MM.1S (cell line): ENCODE measurements at regions not wholly inside any gene's neighbourhood (a gene's known extent, or its start where the extent isn't known, plus 50 kb on each side); places are given as distances from the start of the nearest gene placed in this dataset.

Source experiments
- DNase-seq: peaks from one replicate; pipeline ENCODE4 v3.0.0-alpha.2; 2015
- H2AFZ ChIP-seq: fragments of 300-600 bp; sonication (generic); 2 replicates; pipeline ENCODE4 v1.6.0; 2016; ENCODE audit warnings: antibody characterized with exemption, low read length
- H3F3A ChIP-seq: fragments of 300-600 bp; sonication (generic); 2 replicates; pipeline ENCODE4 v1.6.1; 2016; ENCODE audit warnings: mild to moderate bottlenecking, antibody characterized with exemption, low read length, moderate library complexity, mixed read lengths; ENCODE audit not compliant: insufficient read depth
- H3K27ac ChIP-seq: fragments of 300-600 bp; sonication (generic); 2 replicates; pipeline ENCODE4 v1.5.1; 2016; ENCODE audit warnings: mild to moderate bottlenecking, low read length
- H3K27me3 ChIP-seq: fragments of 300-600 bp; sonication (generic); replicated peaks from 2 replicates; pipeline ENCODE4 v1.6.0; 2016; ENCODE audit warnings: low read length; ENCODE audit not compliant: insufficient read depth
- H3K36me3 ChIP-seq: fragments of 300-600 bp; sonication (generic); replicated peaks from 2 replicates; pipeline ENCODE4 v1.6.1; 2016; ENCODE audit warnings: mild to moderate bottlenecking, low read length, mixed read lengths; ENCODE audit not compliant: insufficient read depth
- H3K4me1 ChIP-seq: fragments of 300-600 bp; sonication (generic); 2 replicates; pipeline ENCODE4 v1.6.1; 2016; ENCODE audit warnings: low read length, mixed read lengths
- H3K4me2 ChIP-seq: fragments of 300-600 bp; sonication (generic); 2 replicates; pipeline ENCODE4 v1.6.0; 2016; ENCODE audit warnings: low read depth, low read length
- H3K4me3 ChIP-seq: fragments of 300-600 bp; sonication (generic); 2 replicates; pipeline ENCODE4 v1.5.1; 2016; ENCODE audit warnings: low read length, mixed read lengths
- H3K79me2 ChIP-seq: fragments of 300-600 bp; sonication (generic); 2 replicates; pipeline ENCODE4 v1.6.1; 2016; ENCODE audit warnings: mixed run types, low read length, mixed read lengths
- H3K9ac ChIP-seq: fragments of 300-600 bp; sonication (generic); 2 replicates; pipeline ENCODE4 v1.6.1; 2016; ENCODE audit warnings: low read length, mixed read lengths
- H3K9me2 ChIP-seq: fragments of 300-600 bp; sonication (generic); replicated peaks from 2 replicates; pipeline ENCODE4 v1.6.1; 2016; ENCODE audit warnings: mild to moderate bottlenecking, low read length, mixed read lengths; ENCODE audit not compliant: insufficient read depth
- H3K9me3 ChIP-seq: fragments of 300-600 bp; sonication (generic); replicated peaks from 2 replicates; pipeline ENCODE4 v1.6.1; 2016; ENCODE audit warnings: mild to moderate bottlenecking, low read length, mixed read lengths; ENCODE audit not compliant: insufficient read depth
- H4K20me1 ChIP-seq: fragments of 300-600 bp; sonication (generic); 2 replicates; pipeline ENCODE4 v1.6.1; 2016; ENCODE audit warnings: mild to moderate bottlenecking, low read length, moderate library complexity, mixed read lengths; ENCODE audit not compliant: insufficient read depth
- CTCF ChIP-seq: fragments of 300-600 bp; sonication (generic); IDR thresholded peaks from 2 replicates; pipeline ENCODE4 v1.5.1; 2016; ENCODE audit warnings: antibody characterized with exemption, low read length, mixed read lengths
- EZH2 ChIP-seq: fragments of 300-600 bp; sonication (generic); optimal IDR thresholded peaks from 2 replicates; pipeline ENCODE3; 2017; ENCODE audit warnings: low read depth, mild to moderate bottlenecking, antibody characterized with exemption, low read length, mixed read lengths
- EZH2phosphoT487 ChIP-seq: fragments of 300-600 bp; sonication (generic); IDR thresholded peaks from 2 replicates; pipeline ENCODE4 v1.6.1; 2018; ENCODE audit warnings: antibody characterized with exemption, low read length

- H2AFZ ChIP-seq = no peak overlapping the region
- no peak overlapping the region for H3K27ac ChIP-seq
Measured at GRCh38 chr5:68436686-68437520, 221.3 kb downstream of the PIK3R1 start.

DNA sequence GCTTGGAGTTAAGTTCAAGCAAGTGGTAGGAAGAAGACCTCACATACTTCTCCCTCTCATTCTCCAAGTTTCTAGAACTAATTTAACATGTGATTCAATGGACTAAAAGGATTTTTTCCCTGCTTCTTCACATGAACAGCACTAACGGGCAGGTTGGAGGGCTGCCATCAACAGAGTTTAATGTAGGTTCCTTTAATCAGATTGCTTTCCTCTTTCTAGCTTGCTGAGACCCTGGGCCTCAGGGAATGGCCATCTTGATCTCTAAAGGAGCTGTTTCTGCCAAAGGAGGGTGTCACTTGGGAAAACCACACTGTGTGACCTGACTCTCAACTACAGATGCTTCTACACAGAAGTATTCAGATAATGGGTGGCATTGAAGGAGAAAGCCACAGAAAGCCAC, 223.3 kb downstream of the PIK3R1 start:
- H3K27ac ChIP-seq = no peak overlapping the region
- TF ChIP-seq CTCF (no peak), EZH2 (no peak), EZH2phosphoT487 (no peak)
- H3K4me3 ChIP-seq = no peak overlapping the region
- H3K4me1 ChIP-seq = peaks cover 12% of the 10 kb centered on the region
- no peak overlapping the region for H3K4me2 ChIP-seq
- no peak for DNase-seq
- no peak overlapping the region for H3K9ac ChIP-seq
- no peaks in the 10 kb centered on the region for H3K36me3 ChIP-seq
- no peaks in the 10 kb centered on the region for H3K79me2 ChIP-seq
- H3K27me3 ChIP-seq = no peaks in the 10 kb centered on the region
- no peaks in the 10 kb centered on the region for H3K9me2 ChIP-seq
- no peak overlapping the region for H2AFZ ChIP-seq
- H3K9me3 ChIP-seq = no peaks in the 10 kb centered on the region
- peaks cover 11% of the 10 kb centered on the region for H3F3A ChIP-seq
- H4K20me1 ChIP-seq = no peaks in the 10 kb centered on the region

More at GRCh38 chr5:68436686-68437520, 221.3 kb downstream of the PIK3R1 start:
- Histone ChIP-seq H3K27me3 (no peaks in the 10 kb centered on the region; the same call in 1 of the 2 replicates), H3F3A (peaks cover 16% of the 10 kb centered on the region), H3K4me1 (peaks cover 18% of the 10 kb centered on the region), H3K9me2 (no peaks in the 10 kb centered on the region), H3K9me3 (no peaks in the 10 kb centered on the region), H3K4me2 (no peak overlapping the region), H3K4me3 (no peak overlapping the region), H3K9ac (no peak overlapping the region), H3K36me3 (no peaks in the 10 kb centered on the region), H3K79me2 (no peaks in the 10 kb centered on the region), H4K20me1 (no peaks in the 10 kb centered on the region)
- no peak for DNase-seq
- TF ChIP-seq EZH2phosphoT487 = no peak
- no peak for TF ChIP-seq EZH2
- no peak for TF ChIP-seq CTCF

DNA sequence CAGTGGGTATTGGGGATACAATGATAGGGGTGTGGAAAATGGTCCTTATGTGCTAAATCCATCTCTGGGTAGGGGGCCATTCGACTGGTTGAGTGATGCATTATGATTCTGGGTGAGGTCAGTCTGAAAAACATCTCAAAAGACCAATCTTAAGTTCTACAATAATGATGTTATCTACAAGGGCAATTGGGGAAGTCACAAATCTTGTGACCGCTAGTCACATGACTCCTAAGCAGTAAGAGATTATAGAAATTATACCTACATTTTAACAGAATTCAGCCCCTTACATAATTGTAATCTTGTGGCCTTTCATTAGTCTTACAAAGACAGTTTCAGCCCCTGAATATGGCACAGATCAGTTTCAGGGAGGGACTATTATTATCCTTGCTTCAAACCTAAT, 224.7 kb downstream of the PIK3R1 start:
- Histone ChIP-seq H3K9ac (no peak overlapping the region), H3K4me1 (0 out of 2 replicates have a peak, but pooled peaks cover 2% of the 10 kb centered on the region)

More for the DNA sequence above, 224.7 kb downstream of the PIK3R1 start:
- Histone ChIP-seq H3K79me2 (no peaks in the 10 kb centered on the region), H4K20me1 (no peaks in the 10 kb centered on the region), H3K27me3 (no peaks in the 10 kb centered on the region), H3K4me3 (no peak overlapping the region), H3F3A (no peaks in the 10 kb centered on the region), H2AFZ (no peak overlapping the region), H3K36me3 (no peaks in the 10 kb centered on the region), H3K4me2 (no peak overlapping the region), H3K9me2 (no peaks in the 10 kb centered on the region), H3K27ac (no peak overlapping the region), H3K9me3 (no peaks in the 10 kb centered on the region)
- DNase-seq = no peak
- TF ChIP-seq CTCF = no peak
